Peyer's patch (tissue), 4 donors: ENCODE measurements at regions not wholly inside any gene's neighbourhood (a gene's known extent, or its start where the extent isn't known, plus 50 kb on each side); places are given as distances from the start of the nearest gene placed in this dataset.

Source experiments
- POLR2A ChIP-seq, 2 donors: fragments of 450-650 bp; IDR thresholded peaks; one replicate each; pipeline ENCODE4 v1.5.1; 2017; ENCODE audit warnings: antibody characterized with exemption in 2 of 2, mild to moderate bottlenecking in 2 of 2, moderate library complexity in 2 of 2
- TF ChIP-seq, protein P1 (sequence below), 6 experiments: fragments of 450-650 bp in 4 of 6; fragments of 200-600 bp in 2 of 6; sonication (generic) in 1 of 6; IDR thresholded peaks; one replicate each; pipeline ENCODE4 v1.5.1; 2017 to 2019; ENCODE audit warnings: antibody characterized with exemption in 6 of 6, mild to moderate bottlenecking in 3 of 6, moderate library complexity in 1 of 6

DNA sequence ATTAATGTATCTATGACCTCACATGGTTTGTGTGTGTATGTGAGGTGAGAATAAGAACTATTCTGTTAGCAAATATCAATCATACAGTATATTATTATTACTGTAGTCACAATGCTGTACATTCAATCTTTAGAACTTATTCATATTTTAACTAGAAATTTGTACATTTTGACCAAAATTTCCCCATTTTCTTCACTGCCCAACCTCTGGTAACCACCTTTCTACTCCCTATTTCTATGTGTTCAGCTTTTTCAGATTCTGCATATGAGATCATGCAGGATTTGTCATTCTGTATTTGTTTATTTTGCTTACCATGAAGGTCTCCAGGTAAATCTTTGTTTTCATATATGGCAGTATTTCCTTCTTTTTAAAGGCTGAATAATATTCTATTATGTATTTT, 607.9 kb downstream of the SLCO4C1 start:
- TF ChIP-seq POLR2A (IDR thresholded peaks at IDR 0.05): no peak
- TF ChIP-seq, protein P1, sequence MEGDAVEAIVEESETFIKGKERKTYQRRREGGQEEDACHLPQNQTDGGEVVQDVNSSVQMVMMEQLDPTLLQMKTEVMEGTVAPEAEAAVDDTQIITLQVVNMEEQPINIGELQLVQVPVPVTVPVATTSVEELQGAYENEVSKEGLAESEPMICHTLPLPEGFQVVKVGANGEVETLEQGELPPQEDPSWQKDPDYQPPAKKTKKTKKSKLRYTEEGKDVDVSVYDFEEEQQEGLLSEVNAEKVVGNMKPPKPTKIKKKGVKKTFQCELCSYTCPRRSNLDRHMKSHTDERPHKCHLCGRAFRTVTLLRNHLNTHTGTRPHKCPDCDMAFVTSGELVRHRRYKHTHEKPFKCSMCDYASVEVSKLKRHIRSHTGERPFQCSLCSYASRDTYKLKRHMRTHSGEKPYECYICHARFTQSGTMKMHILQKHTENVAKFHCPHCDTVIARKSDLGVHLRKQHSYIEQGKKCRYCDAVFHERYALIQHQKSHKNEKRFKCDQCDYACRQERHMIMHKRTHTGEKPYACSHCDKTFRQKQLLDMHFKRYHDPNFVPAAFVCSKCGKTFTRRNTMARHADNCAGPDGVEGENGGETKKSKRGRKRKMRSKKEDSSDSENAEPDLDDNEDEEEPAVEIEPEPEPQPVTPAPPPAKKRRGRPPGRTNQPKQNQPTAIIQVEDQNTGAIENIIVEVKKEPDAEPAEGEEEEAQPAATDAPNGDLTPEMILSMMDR (IDR thresholded peaks at IDR 0.05): no peak
